ENCODE measurements at regions not wholly inside any gene's neighbourhood (a gene's known extent, or its start where the extent isn't known, plus 50 kb on each side); places are given as distances from the start of the nearest gene placed in this dataset.

- no peak overlapping the region for H3K27ac ChIP-seq (ENCODE audit: insufficient read depth, low read depth, low read length)
- ChIA-PET POLR2A (no interaction called here), CTCF (no interaction called here)
- no peak overlapping the region for H3K4me2 ChIP-seq (ENCODE audit: insufficient read depth, low read length)
- H3K4me1 ChIP-seq (ENCODE audit: control insufficient read depth, extremely low read depth, insufficient read depth, low read length) = no peaks in the 10 kb centered on the region
- H3K79me2 ChIP-seq (ENCODE audit: control insufficient read depth, insufficient read depth, low read length) = no peaks in the 10 kb centered on the region
- no TSS peak for BruUV-seq (replicated peaks)
- no peaks in the 10 kb centered on the region for H3K27me3 ChIP-seq (ENCODE audit: control insufficient read depth in 2 of 2, insufficient read depth in 2 of 2, low read length in 2 of 2)
- DNase-seq (ENCODE audit: low read depth, low spot score) (no peak), FAIRE-seq (no peak)
- dilution Hi-C loops (cut with MboI; ENCODE audit: extremely low pct_ligation_motif_present, low sequenced_read_pairs) (no loop called here), intact Hi-C loops (cut with micrococcal nuclease) (no loop called here)
- no peak overlapping the region for H2AFZ ChIP-seq (ENCODE audit: low read depth, low read length)
- H3K4me3 ChIP-seq (replicated peaks in 1 of 3; ENCODE audit: insufficient read depth in 1 of 3, low read depth in 1 of 3, low read length in 3 of 3) = no peak overlapping the region
- TF ChIP-seq POLR2AphosphoS5 (IDR thresholded peaks at IDR 0.05; ENCODE audit: insufficient read depth, low read depth, low read length) (no peak), CTCF (IDR thresholded peaks at IDR 0.05; ENCODE audit: extremely low read depth in 1 of 2, insufficient read depth in 1 of 2, low read depth in 1 of 2, low read length in 2 of 2) (no peak), MAX (IDR thresholded peaks at IDR 0.05; ENCODE audit: insufficient read depth, insufficient read length) (no peak), EZH2 (IDR thresholded peaks at IDR 0.05; ENCODE audit: borderline replicate concordance, low read depth, low read length, severe bottlenecking) (no peak), MYC (IDR thresholded peaks at IDR 0.05; ENCODE audit: low read depth, low read length) (no peak), JUN (IDR thresholded peaks at IDR 0.05; ENCODE audit: borderline replicate concordance, insufficient read depth, insufficient read length, low read depth) (no peak), FOS (IDR thresholded peaks at IDR 0.05; ENCODE audit: borderline replicate concordance, insufficient read depth, low read length) (no peak), GATA2 (IDR thresholded peaks at IDR 0.05; ENCODE audit: insufficient read depth, insufficient read length, low read depth, low read length) (no peak), POLR2A (IDR thresholded peaks at IDR 0.05; ENCODE audit: low read depth, low read length) (no peak)
- no peaks in the 10 kb centered on the region for H3K36me3 ChIP-seq (ENCODE audit: control insufficient read depth in 2 of 2, extremely low read depth in 1 of 2, insufficient read depth in 2 of 2, low read length in 2 of 2)
- H4K20me1 ChIP-seq (replicated peaks; ENCODE audit: control insufficient read depth, extremely low read depth, insufficient read depth, low read length) = no peaks in the 10 kb centered on the region
- no peak overlapping the region for H3K9ac ChIP-seq (replicated peaks; ENCODE audit: extremely low read depth, insufficient read depth, low read length)
- no peaks in the 10 kb centered on the region for H3K9me1 ChIP-seq (replicated peaks; ENCODE audit: control insufficient read depth, extremely low read depth, insufficient read depth, low read length)
- H3K9me3 ChIP-seq (replicated peaks; ENCODE audit: control insufficient read depth, insufficient read depth, low read length) = no peaks in the 10 kb centered on the region
These were observed 138.3 kb upstream of the NBEA start for GRCh38 chr13:34803756-34804155.
